Adrenal gland (tissue), 5 donors: ENCODE measurements at regions not wholly inside any gene's neighbourhood (a gene's known extent, or its start where the extent isn't known, plus 50 kb on each side); places are given as distances from the start of the nearest gene placed in this dataset.

Source experiments
- CTCF ChIP-seq, 6 experiments: fragments of 450-650 bp in 4 of 6; fragments of 200-600 bp in 2 of 6; sonication (generic) in 1 of 6; IDR thresholded peaks; 1 replicate in 5 of 6; 2 replicates in 1 of 6; pipeline versions ENCODE4 v1.5.1 to v1.8.0; 2016 to 2021; ENCODE audit warnings: antibody characterized with exemption in 6 of 6, mild to moderate bottlenecking in 2 of 6, moderate library complexity in 1 of 6
- POLR2A ChIP-seq, 2 donors: fragments of 450-650 bp; IDR thresholded peaks; one replicate each; pipeline ENCODE4 v1.6.1; 2017; ENCODE audit warnings: antibody characterized with exemption in 2 of 2, mild to moderate bottlenecking in 2 of 2, moderate library complexity in 1 of 2
- donor health status: DM: no; HTN: no; CAD: no.

GRCh38 chr6:40901322-40902055 lies 137.5 kb downstream of the UNC5CL start:
- TF ChIP-seq POLR2A (IDR thresholded peaks at IDR 0.05), result no peak
- no peak for TF ChIP-seq CTCF (IDR thresholded peaks at IDR 0.05)
